NCI-H774 (cell line): ENCODE measurements at regions not wholly inside any gene's neighbourhood (a gene's known extent, or its start where the extent isn't known, plus 50 kb on each side); places are given as distances from the start of the nearest gene placed in this dataset.
A peak's percentile ranks its signal among the peaks of the same experiment; 100 is the strongest.

ENCODE experiments used
- DNase-seq: peaks from one replicate; lab custom pipeline; 2025; lab: John Stamatoyannopoulos, UW

GRCh38 chr5:105033637-105034400, 1471.2 kb upstream of the NUDT12 start:
- no peak for DNase-seq

DNA sequence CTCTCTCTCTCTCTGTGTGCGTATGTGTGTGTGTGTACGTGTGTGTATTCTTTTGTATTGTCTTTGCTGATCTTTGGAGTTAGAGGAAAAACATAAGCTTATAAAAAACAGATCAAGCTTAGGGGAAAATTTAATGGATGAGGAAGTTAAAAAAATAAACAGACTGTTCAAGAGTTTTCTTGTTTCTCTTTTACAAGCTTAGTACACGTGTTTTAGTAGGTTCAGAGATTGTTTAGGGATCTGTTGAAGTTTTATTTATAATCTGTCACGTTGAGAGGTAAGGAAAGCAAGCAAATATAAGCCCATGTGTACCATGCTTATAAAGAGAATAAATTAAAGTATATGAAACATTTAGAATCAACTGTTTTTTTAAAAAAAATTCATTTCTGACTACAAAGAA, 1470.3 kb upstream of the NUDT12 start:
- no peak for DNase-seq

- DNase-seq: no peak
Observed at GRCh38 chr5:105030153-105030552, 1467.6 kb upstream of the NUDT12 start.

DNA sequence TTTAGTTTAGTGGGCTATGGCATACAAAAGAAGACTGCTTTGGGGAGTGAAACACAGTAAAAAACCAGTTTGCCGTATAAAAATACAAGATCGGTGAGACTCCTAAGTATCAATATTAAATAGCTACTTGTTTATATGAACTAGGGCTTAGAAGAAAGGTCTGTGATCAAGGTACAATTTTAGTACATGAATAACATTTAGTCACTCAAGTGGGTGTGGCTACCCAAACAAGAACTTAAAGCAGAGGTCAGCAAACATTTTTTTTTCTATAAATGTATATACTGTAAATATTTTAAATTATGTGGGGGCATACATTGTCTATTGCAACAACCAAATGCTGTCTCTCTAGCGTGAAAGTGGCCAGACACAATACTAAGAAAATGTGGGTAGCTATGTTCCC, 1452.5 kb upstream of the NUDT12 start:
- DNase-seq: no peak

DNA sequence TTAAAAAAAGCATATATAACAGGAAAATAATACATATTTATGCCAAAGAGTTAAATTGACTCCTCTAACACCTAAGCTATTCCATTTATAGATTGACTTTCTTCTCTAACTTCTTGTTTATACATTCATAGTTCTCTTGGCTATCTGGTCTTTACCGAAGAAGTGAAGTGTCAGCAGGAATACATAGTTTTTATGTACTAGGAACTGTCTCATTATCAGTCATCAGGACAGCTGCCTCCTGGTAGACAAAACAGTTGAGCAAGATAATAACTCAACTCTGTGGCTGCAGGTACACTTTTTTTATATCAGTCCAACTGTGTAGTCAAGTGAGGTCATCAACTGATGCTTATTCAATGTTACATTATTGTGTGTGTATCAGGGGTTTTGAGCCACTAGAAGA, 1436.0 kb upstream of the NUDT12 start:
- DNase-seq: no peak

DNA sequence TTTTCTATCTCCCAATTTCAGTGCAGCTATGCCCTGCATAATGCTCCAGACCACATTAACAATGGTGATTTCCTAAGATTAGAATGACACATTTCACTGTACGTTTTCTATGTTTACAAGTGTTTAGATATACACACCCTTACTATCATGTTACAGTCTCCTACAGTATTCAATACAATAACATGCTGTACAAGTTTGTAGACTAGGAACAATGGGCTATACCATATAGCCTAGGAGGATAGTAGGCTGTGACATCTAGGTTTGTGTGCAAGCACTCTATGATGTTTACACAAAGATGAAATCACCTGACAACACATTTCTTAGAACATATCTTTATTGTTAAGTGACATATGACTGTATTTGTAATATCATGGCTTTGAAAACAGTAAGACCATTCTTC, 1435.6 kb upstream of the NUDT12 start:
- no peak for DNase-seq

GRCh38 chr5:104987074-104987473, 1424.5 kb upstream of the NUDT12 start:
- no peak for DNase-seq

DNA sequence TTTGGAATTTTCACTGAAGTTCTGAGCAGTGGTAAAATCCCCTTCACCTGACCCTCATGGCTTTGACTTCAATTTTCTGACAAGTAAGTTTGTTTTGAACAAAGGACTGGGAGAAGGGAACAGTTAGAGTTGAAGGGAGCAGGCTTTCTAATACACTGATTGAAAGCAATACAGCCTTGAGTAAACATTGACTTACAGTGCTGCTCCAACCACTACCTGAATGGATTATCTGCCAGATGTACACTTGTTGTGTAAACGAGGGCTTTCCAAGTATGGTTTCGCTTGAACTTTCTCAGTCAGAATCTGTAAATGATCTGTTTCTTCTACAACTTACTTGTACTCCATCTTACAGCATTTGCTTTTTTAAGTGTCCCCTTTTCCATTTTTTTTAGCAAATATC, 1414.9 kb upstream of the NUDT12 start:
- DNase-seq: peak; percentile 38

GRCh38 chr5:104967806-104968410, 1405.3 kb upstream of the NUDT12 start:
- no peak for DNase-seq

DNA sequence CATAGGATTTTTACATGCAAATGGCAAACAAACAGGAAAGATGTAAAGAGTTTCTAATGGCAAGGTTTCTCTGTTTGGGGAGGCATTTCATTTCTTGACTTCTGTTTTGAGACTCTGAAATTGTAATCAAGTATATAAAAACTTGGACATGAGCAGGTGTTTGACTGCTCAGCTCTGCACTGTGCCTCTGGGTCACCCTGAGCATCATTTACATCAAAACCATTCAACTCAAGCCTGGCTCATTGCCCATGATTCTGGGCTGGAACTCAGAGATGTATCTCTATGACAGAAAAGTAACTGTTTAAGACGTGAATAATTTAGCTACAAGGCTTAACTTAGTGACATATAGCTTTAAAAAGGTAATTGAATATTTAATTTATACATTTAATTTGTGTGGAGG, 1402.4 kb upstream of the NUDT12 start:
- no peak for DNase-seq

DNA sequence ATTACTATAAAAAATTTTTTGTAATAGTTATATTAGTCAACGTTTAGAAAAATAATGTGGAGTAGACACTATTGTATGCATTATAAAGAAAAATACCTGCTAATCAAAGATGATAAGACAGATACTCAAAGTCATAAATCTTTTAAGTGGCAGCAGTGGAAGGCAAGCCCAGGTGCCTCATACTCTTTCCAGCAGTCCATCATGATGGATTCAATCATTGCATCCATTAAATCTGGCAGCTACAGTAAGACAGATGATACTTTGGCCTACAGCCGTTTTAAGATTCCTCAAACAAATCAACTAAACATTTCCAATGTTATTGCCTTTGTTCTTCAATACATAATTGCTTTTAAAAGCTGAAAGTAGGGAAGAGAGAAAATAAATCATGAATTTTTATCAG, 1392.9 kb upstream of the NUDT12 start:
- no peak for DNase-seq

DNA sequence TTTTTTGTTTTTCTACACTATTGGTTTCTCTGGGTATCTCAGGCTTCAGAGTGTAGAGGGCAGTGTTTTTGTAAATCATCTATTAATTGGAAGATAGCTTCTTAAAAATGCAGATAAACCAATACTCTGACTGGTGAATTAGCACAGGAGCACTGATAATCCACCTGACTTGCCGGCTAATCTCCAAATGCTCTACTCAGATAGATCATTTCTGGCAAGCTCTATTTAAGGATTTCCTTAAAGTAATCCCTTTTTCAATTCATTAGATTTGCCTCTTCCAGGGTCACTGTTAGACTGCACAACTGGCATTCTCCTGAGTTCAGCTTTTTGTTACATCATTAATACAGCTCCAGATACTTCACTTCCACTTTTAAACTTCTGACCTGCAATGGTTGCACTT, 1390.3 kb upstream of the NUDT12 start:
- DNase-seq: no peak

- DNase-seq: no peak
Observed at GRCh38 chr5:104951829-104952228, 1389.2 kb upstream of the NUDT12 start.

DNA sequence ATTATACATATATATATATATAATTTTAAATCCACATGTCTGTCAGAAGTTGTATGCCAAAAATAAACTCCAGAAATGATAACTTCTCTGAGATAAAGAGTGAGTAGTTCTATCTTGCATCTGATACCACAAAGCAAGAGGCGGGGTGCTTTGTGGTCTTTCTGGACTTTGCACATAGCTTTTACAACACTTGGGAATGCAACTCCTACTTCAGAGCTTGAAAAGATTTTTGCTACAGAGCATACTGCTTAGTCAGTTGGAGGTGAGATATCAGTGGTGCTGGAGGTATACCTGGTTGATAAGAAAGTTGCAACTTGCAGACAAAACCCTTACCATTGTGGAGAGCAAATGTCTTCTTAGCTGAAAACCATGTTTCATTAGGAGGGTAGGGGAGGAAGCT, 1384.5 kb upstream of the NUDT12 start:
- no peak for DNase-seq

DNA sequence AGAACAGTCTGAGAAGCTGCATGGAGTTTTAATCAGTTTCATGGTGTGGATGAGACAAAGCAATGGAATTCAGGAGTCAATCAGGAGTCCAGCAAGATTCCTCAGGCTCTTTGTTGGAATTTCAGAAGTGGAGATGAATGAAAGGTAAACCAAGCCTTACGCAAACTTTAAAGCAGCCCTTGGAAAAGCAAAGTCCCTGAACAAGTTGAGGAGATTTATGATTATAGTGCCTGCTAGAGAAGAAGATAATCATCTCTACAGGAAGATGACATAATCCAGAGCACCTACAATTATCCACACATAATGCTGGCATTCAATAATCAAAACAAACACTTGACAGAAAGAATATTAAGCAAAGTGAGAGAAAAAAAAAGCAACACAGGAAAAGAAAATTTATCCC, 1380.1 kb upstream of the NUDT12 start:
- no peak for DNase-seq

DNA sequence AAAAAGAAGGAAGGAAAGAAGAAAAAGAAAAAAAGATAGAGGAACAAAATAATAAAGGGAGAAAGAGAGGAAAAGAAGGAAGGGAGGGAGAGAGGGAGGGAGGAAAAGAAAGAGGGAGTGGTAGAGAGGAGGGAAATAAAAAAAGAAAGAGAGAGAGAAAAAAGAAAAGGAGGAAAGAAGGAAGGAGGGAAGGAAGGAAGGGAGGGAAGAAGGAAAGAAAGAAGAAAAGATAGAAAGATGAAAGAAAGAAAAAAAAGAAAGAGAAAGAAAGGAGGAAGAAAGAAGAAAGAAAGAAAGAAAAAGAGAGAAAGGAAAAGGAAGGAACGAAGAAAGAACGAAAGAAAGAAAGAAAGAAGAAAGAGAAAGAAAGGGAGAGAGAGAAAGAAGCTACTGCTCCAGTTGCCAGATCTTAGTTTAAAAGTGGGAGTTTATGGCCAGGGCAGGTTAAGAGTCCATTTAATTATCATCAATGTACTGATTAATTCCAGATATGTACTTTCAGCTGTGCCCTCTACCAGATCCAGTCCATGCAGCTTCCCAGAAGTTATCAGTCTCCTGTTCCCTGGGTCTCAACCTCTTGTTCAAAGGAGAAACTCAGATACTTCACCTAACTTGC, 1378.5 kb upstream of the NUDT12 start:
- no peak for DNase-seq

DNA sequence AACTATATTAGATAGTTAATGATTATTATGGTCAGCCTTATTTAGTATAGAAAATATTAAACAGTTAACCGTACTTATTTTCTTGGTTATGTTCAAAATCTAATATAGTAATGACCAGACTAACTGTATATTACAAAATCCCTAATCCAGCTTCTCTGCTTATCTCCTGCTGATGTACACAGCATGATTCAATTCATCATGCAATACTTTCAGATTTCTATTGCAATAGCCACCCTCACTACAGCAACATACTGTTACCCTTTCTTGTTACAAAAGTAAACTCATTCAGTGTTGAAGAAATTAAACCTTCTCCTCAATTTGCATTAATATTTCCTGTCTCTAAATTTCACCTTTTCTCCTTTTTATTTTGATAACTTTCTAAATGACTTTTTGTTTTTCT, 1375.0 kb upstream of the NUDT12 start:
- DNase-seq: no peak

DNA sequence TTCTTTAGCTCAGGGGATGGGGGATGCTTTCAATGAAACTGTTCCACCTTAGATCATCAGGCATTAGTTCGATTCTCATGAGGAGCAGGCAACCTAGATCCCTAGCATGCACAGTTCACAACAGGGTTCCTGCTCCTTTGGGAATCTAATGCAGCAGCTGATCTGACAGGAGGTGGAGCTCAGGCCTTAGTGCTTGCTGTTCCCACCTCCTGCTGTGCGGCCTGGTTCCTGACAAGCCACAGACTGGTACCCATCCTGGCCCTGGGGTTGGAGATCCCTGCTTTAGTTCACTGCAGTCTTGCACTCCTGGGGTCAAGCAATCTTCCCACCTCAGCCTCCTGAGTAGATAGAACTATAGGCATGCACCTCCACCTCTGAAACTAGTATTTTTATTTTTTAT, 1369.8 kb upstream of the NUDT12 start:
- no peak for DNase-seq

DNA sequence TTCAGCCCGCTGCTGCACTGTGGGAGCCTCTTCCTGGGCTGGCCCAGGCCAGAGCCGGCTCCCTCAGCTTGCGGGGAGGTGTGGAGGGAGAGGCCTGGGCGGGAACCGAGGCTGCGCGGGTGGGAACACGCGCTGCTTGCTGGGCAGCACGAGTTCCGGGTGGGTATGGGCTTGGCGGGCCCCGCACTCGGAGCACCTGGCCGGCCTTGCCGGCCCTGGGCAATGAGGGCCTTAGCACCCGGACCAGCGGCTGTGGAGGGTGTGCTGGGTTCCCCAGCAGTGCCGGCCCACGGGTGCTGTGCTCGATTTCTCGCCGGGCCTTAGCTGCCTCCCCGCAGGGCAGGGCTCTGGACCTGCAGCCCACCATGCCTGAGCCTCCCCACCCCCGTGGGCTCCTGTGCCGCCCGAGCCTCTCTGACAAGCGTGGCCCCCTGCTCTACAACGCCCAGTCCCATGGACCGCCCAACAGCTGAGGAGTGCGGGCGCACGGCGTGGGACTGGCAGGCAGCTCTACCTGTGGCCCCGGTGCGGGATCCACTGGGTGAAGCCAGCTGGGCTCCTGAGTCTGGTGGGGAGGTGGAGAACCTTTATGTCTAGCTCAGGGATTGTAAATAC, 1366.4 kb upstream of the NUDT12 start:
- DNase-seq: no peak

GRCh38 chr5:104915226-104915625, 1352.6 kb upstream of the NUDT12 start:
- DNase-seq: no peak

- no peak for DNase-seq
Observed at GRCh38 chr5:104914536-104915070, 1352.0 kb upstream of the NUDT12 start.

- DNase-seq: no peak
Observed at GRCh38 chr5:104913841-104914281, 1351.3 kb upstream of the NUDT12 start.

GRCh38 chr5:104909803-104910202, 1347.2 kb upstream of the NUDT12 start:
- DNase-seq: no peak
